Keratinocyte (primary cell): ENCODE measurements at regions not wholly inside any gene's neighbourhood (a gene's known extent, or its start where the extent isn't known, plus 50 kb on each side); places are given as distances from the start of the nearest gene placed in this dataset.

Experiments
- DNase-seq: peaks from one replicate; pipeline ENCODE4 v3.0.0-alpha.2; 2011; ENCODE audit warnings: low read depth, missing footprints, low spot score
- FAIRE-seq: peaks from 2 replicates; lab custom pipeline; 2011; peaks lifted over from hg19 to GRCh38; lab: Jason Lieb, UNC
- H2AFZ ChIP-seq: 2 replicates; pipeline ENCODE4 v1.6.0; 2012; ENCODE audit warnings: low read length, control low read depth, inconsistent platforms; ENCODE audit not compliant: control insufficient read depth
- H3K27ac ChIP-seq: 2 replicates; pipeline ENCODE4 v1.5.1; 2011; ENCODE audit warnings: low read length; ENCODE audit not compliant: control insufficient read depth, insufficient read depth
- H3K27me3 ChIP-seq: 3 replicates; pipeline ENCODE4 v1.6.0; 2011; ENCODE audit warnings: low read length; ENCODE audit not compliant: control insufficient read depth, insufficient read depth; ENCODE audit errors: extremely low read depth
- H3K36me3 ChIP-seq, 2 experiments: 2 replicates in 1 of 2; 3 replicates in 1 of 2; pipeline ENCODE4 v1.5.1; 2011; ENCODE audit warnings: low read length in 2 of 2, mild to moderate bottlenecking in 1 of 2; ENCODE audit not compliant: control insufficient read depth in 2 of 2, insufficient read depth in 2 of 2; ENCODE audit errors: extremely low read depth in 1 of 2
- H3K4me1 ChIP-seq: 3 replicates; pipeline ENCODE4 v1.5.1; 2011; ENCODE audit warnings: low read length; ENCODE audit not compliant: control insufficient read depth, insufficient read depth; ENCODE audit errors: extremely low read depth
- H3K4me2 ChIP-seq: 3 replicates; pipeline ENCODE4 v1.6.0; 2011; ENCODE audit warnings: low read depth, low read length; ENCODE audit not compliant: control insufficient read depth, insufficient read depth; ENCODE audit errors: extremely low read depth
- H3K4me3 ChIP-seq, 3 experiments: fragments of 200-600 bp in 1 of 3; sonication (generic) in 1 of 3; 2 replicates in 2 of 3; 3 replicates in 1 of 3; pipeline ENCODE4 v1.5.1; 2011 to 2016; ENCODE audit warnings: low read length in 3 of 3, mild to moderate bottlenecking in 3 of 3, control low read depth in 2 of 3, inconsistent platforms in 1 of 3, low read depth in 1 of 3, mixed read lengths in 1 of 3, mixed run types in 1 of 3, moderate library complexity in 1 of 3; ENCODE audit not compliant: control insufficient read depth in 2 of 3, insufficient read depth in 2 of 3; ENCODE audit errors: extremely low read depth in 1 of 3
- H3K79me2 ChIP-seq: 2 replicates; pipeline ENCODE4 v1.6.0; 2012; ENCODE audit warnings: low read length; ENCODE audit not compliant: control insufficient read depth, insufficient read depth
- H3K9ac ChIP-seq: 3 replicates; pipeline ENCODE4 v1.6.0; 2011; ENCODE audit warnings: low read length; ENCODE audit not compliant: control insufficient read depth, insufficient read depth; ENCODE audit errors: extremely low read depth
- H3K9me1 ChIP-seq: 3 replicates; pipeline ENCODE4 v1.6.0; 2011; ENCODE audit warnings: low read length; ENCODE audit not compliant: control insufficient read depth, insufficient read depth; ENCODE audit errors: extremely low read depth
- H3K9me3 ChIP-seq: 2 replicates; pipeline ENCODE4 v1.5.1; 2012; ENCODE audit warnings: low read depth, low read length; ENCODE audit not compliant: control insufficient read depth
- H4K20me1 ChIP-seq: 3 replicates; pipeline ENCODE4 v1.6.0; 2011; ENCODE audit warnings: low read length; ENCODE audit not compliant: control insufficient read depth, insufficient read depth; ENCODE audit errors: extremely low read depth
- EZH2 ChIP-seq: IDR thresholded peaks from one replicate; pipeline ENCODE4 v1.6.1; 2012; ENCODE audit warnings: inconsistent platforms, mild to moderate bottlenecking, low read length, moderate library complexity
- dilution Hi-C: fragments of 300-500 bp; cut with MboI; formaldehyde crosslinking; loops from one replicate; pipeline ENCODE4 v1.7.0; 2020; ENCODE audit warnings: low sequenced_read_pairs; ENCODE audit not compliant: extremely low pct_ligation_motif_present
- TF ChIP-seq, protein P1 (sequence below), 3 experiments: IDR thresholded peaks in 1 of 3; conservative IDR thresholded peaks in 1 of 3; optimal IDR thresholded peaks in 1 of 3; 2 replicates in 2 of 3; 3 replicates in 1 of 3; pipeline versions ENCODE3 to v1.5.1; 2011; ENCODE audit warnings: low read length in 3 of 3, mild to moderate bottlenecking in 3 of 3, moderate library complexity in 2 of 3, control low read depth in 1 of 3, inconsistent platforms in 1 of 3; ENCODE audit not compliant: insufficient read depth in 2 of 3; ENCODE audit errors: extremely low read depth in 1 of 3

DNA sequence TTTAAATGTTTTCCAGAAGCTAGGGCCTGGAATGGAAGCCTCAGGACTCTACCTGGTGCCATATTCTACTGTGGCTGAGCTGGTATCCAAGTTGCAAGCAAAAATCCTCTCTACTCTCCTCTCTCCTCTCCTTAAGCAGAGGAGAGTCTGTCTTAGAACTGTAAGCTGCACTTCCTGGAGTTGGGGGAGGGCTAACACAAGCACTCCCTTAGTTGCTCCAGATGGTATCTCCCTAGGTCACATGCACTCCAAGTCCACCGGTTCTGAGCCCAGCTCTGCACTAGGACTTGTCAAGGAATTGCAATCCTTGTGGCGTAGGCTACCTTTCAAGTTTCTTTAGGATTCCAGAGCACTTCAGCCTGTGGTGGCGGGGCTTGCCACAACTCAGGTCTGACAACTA lies 513.9 kb upstream of the RGMB start:
- FAIRE-seq (no peak), DNase-seq (no peak)
- Histone ChIP-seq H3K9ac (no peak overlapping the region), H3K79me2 (no peaks in the 10 kb centered on the region), H3K36me3 (no peaks in the 10 kb centered on the region), H2AFZ (no peak overlapping the region), H3K9me3 (no peaks in the 10 kb centered on the region), H3K4me2 (no peak overlapping the region), H3K4me1 (no peaks in the 10 kb centered on the region), H3K27me3 (no peaks in the 10 kb centered on the region), H4K20me1 (no peaks in the 10 kb centered on the region), H3K4me3 (no peak overlapping the region), H3K9me1 (no peaks in the 10 kb centered on the region), H3K27ac (no peak overlapping the region)
- TF ChIP-seq, protein P1, sequence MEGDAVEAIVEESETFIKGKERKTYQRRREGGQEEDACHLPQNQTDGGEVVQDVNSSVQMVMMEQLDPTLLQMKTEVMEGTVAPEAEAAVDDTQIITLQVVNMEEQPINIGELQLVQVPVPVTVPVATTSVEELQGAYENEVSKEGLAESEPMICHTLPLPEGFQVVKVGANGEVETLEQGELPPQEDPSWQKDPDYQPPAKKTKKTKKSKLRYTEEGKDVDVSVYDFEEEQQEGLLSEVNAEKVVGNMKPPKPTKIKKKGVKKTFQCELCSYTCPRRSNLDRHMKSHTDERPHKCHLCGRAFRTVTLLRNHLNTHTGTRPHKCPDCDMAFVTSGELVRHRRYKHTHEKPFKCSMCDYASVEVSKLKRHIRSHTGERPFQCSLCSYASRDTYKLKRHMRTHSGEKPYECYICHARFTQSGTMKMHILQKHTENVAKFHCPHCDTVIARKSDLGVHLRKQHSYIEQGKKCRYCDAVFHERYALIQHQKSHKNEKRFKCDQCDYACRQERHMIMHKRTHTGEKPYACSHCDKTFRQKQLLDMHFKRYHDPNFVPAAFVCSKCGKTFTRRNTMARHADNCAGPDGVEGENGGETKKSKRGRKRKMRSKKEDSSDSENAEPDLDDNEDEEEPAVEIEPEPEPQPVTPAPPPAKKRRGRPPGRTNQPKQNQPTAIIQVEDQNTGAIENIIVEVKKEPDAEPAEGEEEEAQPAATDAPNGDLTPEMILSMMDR (optimal IDR thresholded peaks at IDR 0.05 in 1 of 3, IDR thresholded peaks at IDR 0.05 in 1 of 3, conservative IDR thresholded peaks at IDR 0.05 in 1 of 3; ENCODE audit: extremely low read depth in 1 of 3, insufficient read depth in 2 of 3, low read length in 3 of 3): no peak
- no peak for TF ChIP-seq EZH2
- dilution Hi-C loops: no loop called here

DNA sequence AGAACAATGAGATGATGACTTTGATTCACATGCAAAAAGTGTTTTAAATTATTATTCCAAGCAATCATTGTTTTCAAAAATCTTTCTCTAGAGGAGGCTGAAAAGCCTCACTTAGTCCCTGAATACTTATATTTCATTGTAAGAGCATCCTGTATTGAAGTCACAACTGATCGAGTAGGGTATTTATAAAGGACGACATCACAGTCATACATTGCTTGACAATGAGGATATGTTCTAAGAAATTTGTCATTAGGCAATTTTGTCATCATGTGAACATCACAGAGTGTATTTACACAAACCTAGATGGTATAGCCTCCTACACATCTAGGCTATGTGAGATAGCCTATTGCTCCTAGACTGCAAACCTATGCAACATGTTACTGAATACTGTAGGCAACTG lies 510.4 kb upstream of the RGMB start:
- no peaks in the 10 kb centered on the region for H4K20me1 ChIP-seq
- FAIRE-seq: no peak
- TF ChIP-seq, protein P1 (optimal IDR thresholded peaks at IDR 0.05 in 1 of 3, IDR thresholded peaks at IDR 0.05 in 1 of 3, conservative IDR thresholded peaks at IDR 0.05 in 1 of 3; ENCODE audit: extremely low read depth in 1 of 3, insufficient read depth in 2 of 3, low read length in 3 of 3): no peak
- TF ChIP-seq EZH2: no peak

More for the DNA sequence above, 510.4 kb upstream of the RGMB start:
- Histone ChIP-seq H3K27ac (no peak overlapping the region), H3K27me3 (no peaks in the 10 kb centered on the region), H3K9ac (no peak overlapping the region), H3K9me1 (no peaks in the 10 kb centered on the region), H2AFZ (no peak overlapping the region), H3K79me2 (no peaks in the 10 kb centered on the region), H3K9me3 (no peaks in the 10 kb centered on the region), H3K4me1 (no peaks in the 10 kb centered on the region), H3K4me2 (no peak overlapping the region), H3K4me3 (no peak overlapping the region), H3K36me3 (no peaks in the 10 kb centered on the region)
- dilution Hi-C loops: no loop called here
- no peak for DNase-seq
